ENCODE measurements at regions not wholly inside any gene's neighbourhood (a gene's known extent, or its start where the extent isn't known, plus 50 kb on each side); places are given as distances from the start of the nearest gene placed in this dataset.

DNA sequence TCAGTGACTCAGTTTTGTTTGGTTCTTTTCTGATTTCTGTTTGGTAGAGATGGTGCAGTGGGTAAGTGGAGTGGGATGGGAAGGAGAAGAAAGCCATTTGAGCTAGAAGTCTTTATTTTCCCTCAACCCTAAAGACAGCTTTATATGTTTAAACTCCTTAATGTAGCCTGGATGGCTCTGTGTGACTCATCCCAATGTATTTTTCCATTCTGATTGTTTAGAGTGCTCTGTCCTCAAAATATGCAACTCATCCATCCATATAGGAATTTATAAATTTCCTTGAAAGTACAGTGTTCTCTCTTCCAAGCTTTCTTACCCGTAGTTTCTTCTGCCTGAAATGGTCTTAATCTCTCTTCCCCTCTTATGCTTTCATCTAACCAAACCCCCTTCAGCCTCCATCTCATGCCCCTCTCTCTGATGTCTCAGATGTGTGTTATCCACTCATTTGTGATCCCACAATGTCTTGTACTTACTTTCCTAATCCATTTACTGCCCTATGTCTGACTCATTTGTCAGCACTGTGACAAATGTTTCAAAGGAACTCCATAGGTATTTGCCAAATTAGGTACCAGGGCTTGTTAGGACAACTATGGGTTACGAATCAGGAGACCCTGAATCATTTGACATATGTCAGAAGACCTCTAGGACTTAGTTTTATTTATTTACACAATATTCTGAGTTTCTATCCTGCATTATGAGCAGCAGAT lies 217.5 kb upstream of the SGCD start:
- TF ChIP-seq EP300 (IDR thresholded peaks at IDR 0.05) (no peak), POLR2A (IDR thresholded peaks at IDR 0.05) (no peak), POLR2AphosphoS5 (IDR thresholded peaks at IDR 0.05) (no peak)
- TF ChIP-seq, protein P1, sequence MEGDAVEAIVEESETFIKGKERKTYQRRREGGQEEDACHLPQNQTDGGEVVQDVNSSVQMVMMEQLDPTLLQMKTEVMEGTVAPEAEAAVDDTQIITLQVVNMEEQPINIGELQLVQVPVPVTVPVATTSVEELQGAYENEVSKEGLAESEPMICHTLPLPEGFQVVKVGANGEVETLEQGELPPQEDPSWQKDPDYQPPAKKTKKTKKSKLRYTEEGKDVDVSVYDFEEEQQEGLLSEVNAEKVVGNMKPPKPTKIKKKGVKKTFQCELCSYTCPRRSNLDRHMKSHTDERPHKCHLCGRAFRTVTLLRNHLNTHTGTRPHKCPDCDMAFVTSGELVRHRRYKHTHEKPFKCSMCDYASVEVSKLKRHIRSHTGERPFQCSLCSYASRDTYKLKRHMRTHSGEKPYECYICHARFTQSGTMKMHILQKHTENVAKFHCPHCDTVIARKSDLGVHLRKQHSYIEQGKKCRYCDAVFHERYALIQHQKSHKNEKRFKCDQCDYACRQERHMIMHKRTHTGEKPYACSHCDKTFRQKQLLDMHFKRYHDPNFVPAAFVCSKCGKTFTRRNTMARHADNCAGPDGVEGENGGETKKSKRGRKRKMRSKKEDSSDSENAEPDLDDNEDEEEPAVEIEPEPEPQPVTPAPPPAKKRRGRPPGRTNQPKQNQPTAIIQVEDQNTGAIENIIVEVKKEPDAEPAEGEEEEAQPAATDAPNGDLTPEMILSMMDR (IDR thresholded peaks at IDR 0.05) = no peak
